SK-N-SH (cell line): ENCODE measurements at regions not wholly inside any gene's neighbourhood (a gene's known extent, or its start where the extent isn't known, plus 50 kb on each side); places are given as distances from the start of the nearest gene placed in this dataset.

Source experiments
- CTCF ChIA-PET: fragments of 300-600, 350-600 bp; formaldehyde crosslinking; extraction: SDS; loops from one replicate; lab custom pipeline; 2021; lab: Yijun Ruan, JAX
- POLR2A ChIA-PET: fragments of 350-600 bp; sonication (Branson Sonifier 250); formaldehyde crosslinking; extraction: SDS; loops from one replicate; lab custom pipeline; 2020; ENCODE audit warnings: antibody characterized with exemption, inconsistent platforms; lab: Yijun Ruan, JAX
- DNase-seq: peaks from one replicate; pipeline ENCODE4 v3.0.0; 2012
- H2AFZ ChIP-seq: fragments of 200-600 bp; sonication (generic); 2 replicates; pipeline ENCODE4 v1.8.1; 2016; ENCODE audit warnings: antibody characterized with exemption, mild to moderate bottlenecking, low read depth
- H3F3A ChIP-seq: fragments of 200-600 bp; sonication (generic); replicated peaks from 2 replicates; pipeline ENCODE3; 2016; ENCODE audit warnings: antibody characterized with exemption, mild to moderate bottlenecking; ENCODE audit not compliant: insufficient read depth
- H3K27ac ChIP-seq, 2 experiments: fragments of 200-500 bp in 1 of 2; fragments of 200-600 bp in 1 of 2; sonication (Bioruptor generic) in 1 of 2; sonication (generic), shearing (Covaris generic) in 1 of 2; 2 replicates each; pipeline versions ENCODE4 v1.5.1 to v1.6.1; 2014 to 2016; ENCODE audit warnings: low read depth in 2 of 2, inconsistent platforms in 1 of 2, low read length in 1 of 2, mild to moderate bottlenecking in 1 of 2, mixed read lengths in 1 of 2
- H3K27me3 ChIP-seq: fragments of 200-600 bp; sonication (generic), shearing (Covaris generic); 2 replicates; pipeline ENCODE4 v1.6.1; 2016; ENCODE audit warnings: mixed run types; ENCODE audit not compliant: insufficient read depth
- H3K36me3 ChIP-seq, 2 experiments: fragments of 200-500 bp in 1 of 2; fragments of 200-600 bp in 1 of 2; sonication (Bioruptor generic) in 1 of 2; sonication (generic) in 1 of 2; replicated peaks in 1 of 2; 2 replicates each; pipeline versions ENCODE3 to v1.5.1; 2014 to 2016; ENCODE audit warnings: low read length in 1 of 2, mild to moderate bottlenecking in 1 of 2; ENCODE audit not compliant: insufficient read depth in 2 of 2, control insufficient read depth in 1 of 2
- H3K4me1 ChIP-seq, 2 experiments: fragments of 200-500 bp in 1 of 2; fragments of 200-600 bp in 1 of 2; sonication (Bioruptor generic) in 1 of 2; sonication (generic), shearing (Covaris generic) in 1 of 2; 2 replicates each; pipeline versions ENCODE4 v1.5.1 to v1.6.1; 2014 to 2016; ENCODE audit warnings: low read depth in 1 of 2, low read length in 1 of 2, mixed run types in 1 of 2; ENCODE audit not compliant: insufficient read depth in 2 of 2, control insufficient read depth in 1 of 2
- H3K4me2 ChIP-seq: fragments of 200-600 bp; sonication (generic), shearing (Covaris generic); 2 replicates; pipeline ENCODE4 v1.6.1; 2017; ENCODE audit warnings: mixed run types
- H3K4me3 ChIP-seq, 2 experiments: fragments of 200-500 bp in 1 of 2; fragments of 200-600 bp in 1 of 2; sonication (Bioruptor generic) in 1 of 2; sonication (generic), shearing (Covaris generic) in 1 of 2; 2 replicates each; pipeline versions ENCODE4 v1.5.1 to v1.8.1; 2014 to 2016; ENCODE audit warnings: low read depth in 2 of 2, inconsistent platforms in 1 of 2, low read length in 1 of 2, mild to moderate bottlenecking in 1 of 2, mixed read lengths in 1 of 2, moderate library complexity in 1 of 2
- H3K79me2 ChIP-seq: fragments of 200-600 bp; sonication (generic); 2 replicates; pipeline ENCODE4 v1.8.1; 2017; ENCODE audit warnings: mild to moderate bottlenecking; ENCODE audit not compliant: insufficient read depth
- H3K9ac ChIP-seq: fragments of 200-600 bp; sonication (generic); 2 replicates; pipeline ENCODE4 v1.6.1; 2017; ENCODE audit warnings: mixed run types
- H3K9me2 ChIP-seq: fragments of 200-600 bp; sonication (generic); 2 replicates; pipeline ENCODE4 v1.6.1; 2017; ENCODE audit warnings: mixed run types
- H3K9me3 ChIP-seq: fragments of 200-600 bp; sonication (generic); 2 replicates; pipeline ENCODE4 v1.6.1; 2017; ENCODE audit warnings: mixed run types, mild to moderate bottlenecking, moderate library complexity
- H4K20me1 ChIP-seq: fragments of 200-600 bp; sonication (generic); 2 replicates; pipeline ENCODE4 v1.6.1; 2017; ENCODE audit warnings: mild to moderate bottlenecking, mixed run types; ENCODE audit not compliant: insufficient read depth
- EP300 ChIP-seq, 2 experiments: IDR thresholded peaks; 2 replicates each; pipeline versions ENCODE4 v1.4.0 to v1.6.1; 2012; ENCODE audit warnings: borderline replicate concordance in 1 of 2, low read depth in 1 of 2, low read length in 1 of 2
- FOSL2 ChIP-seq: IDR thresholded peaks from 2 replicates; pipeline ENCODE4 v1.4.0; 2012; ENCODE audit warnings: low read depth, mild to moderate bottlenecking, moderate library complexity, borderline replicate concordance
- FOXM1 ChIP-seq: IDR thresholded peaks from 2 replicates; pipeline ENCODE4 v1.4.0; 2012; ENCODE audit warnings: low read depth, mild to moderate bottlenecking
- GATA2 ChIP-seq: sonication (generic); formaldehyde crosslinking; IDR thresholded peaks from 2 replicates; pipeline ENCODE4 v1.5.0; 2020; ENCODE audit warnings: mild to moderate bottlenecking, missing genetic modification reagents
- JUND ChIP-seq: IDR thresholded peaks from 2 replicates; pipeline ENCODE4 v1.4.0; 2012
- MEF2A ChIP-seq: IDR thresholded peaks from 2 replicates; pipeline ENCODE4 v1.4.0; 2012; ENCODE audit warnings: low read depth, borderline replicate concordance
- RFX5 ChIP-seq: IDR thresholded peaks from 2 replicates; pipeline ENCODE4 v1.6.1; 2012; ENCODE audit warnings: mild to moderate bottlenecking, improper control_type of control experiment, low read length
- RXRA ChIP-seq: IDR thresholded peaks from 2 replicates; pipeline ENCODE4 v1.4.0; 2012; ENCODE audit warnings: low read depth, mild to moderate bottlenecking, borderline replicate concordance
- SMC3 ChIP-seq: IDR thresholded peaks from 2 replicates; pipeline ENCODE4 v1.6.1; 2012; ENCODE audit warnings: low read depth, low read length, improper control_type of control experiment
- TAF1 ChIP-seq: IDR thresholded peaks from 2 replicates; pipeline ENCODE4 v1.6.1; 2012; ENCODE audit warnings: low read depth, mild to moderate bottlenecking, low read length, moderate library complexity, borderline replicate concordance
- TCF12 ChIP-seq: IDR thresholded peaks from 2 replicates; pipeline ENCODE4 v1.4.0; 2012
- TEAD4 ChIP-seq: IDR thresholded peaks from 2 replicates; pipeline ENCODE4 v1.4.0; 2012; ENCODE audit warnings: mild to moderate bottlenecking, borderline replicate concordance; ENCODE audit not compliant: insufficient read depth
- WGBS: methylation state at CpG from one replicate; pipeline ENCODE4 v1.1.6; 2017; ENCODE audit warnings: low lambda C conversion rate; 5-methylcytosine and 5-hydroxymethylcytosine counted together
- TF ChIP-seq, protein P1 (sequence below): IDR thresholded peaks from 2 replicates; pipeline ENCODE4 v1.6.1; 2012; ENCODE audit warnings: mild to moderate bottlenecking, low read depth, low read length, moderate library complexity
- TF ChIP-seq, protein P2 (sequence below): IDR thresholded peaks from 2 replicates; pipeline ENCODE4; 2012
- TF ChIP-seq, protein P3 (sequence below): IDR thresholded peaks from 2 replicates; pipeline ENCODE4 v1.4.0; 2012; ENCODE audit warnings: low read depth, borderline replicate concordance
- TF ChIP-seq, protein P4 (sequence below): fragments of 200-600 bp; sonication (generic); IDR thresholded peaks from 2 replicates; pipeline ENCODE4 v1.6.1; 2017; ENCODE audit warnings: antibody characterized with exemption, mild to moderate bottlenecking, moderate library complexity

DNA sequence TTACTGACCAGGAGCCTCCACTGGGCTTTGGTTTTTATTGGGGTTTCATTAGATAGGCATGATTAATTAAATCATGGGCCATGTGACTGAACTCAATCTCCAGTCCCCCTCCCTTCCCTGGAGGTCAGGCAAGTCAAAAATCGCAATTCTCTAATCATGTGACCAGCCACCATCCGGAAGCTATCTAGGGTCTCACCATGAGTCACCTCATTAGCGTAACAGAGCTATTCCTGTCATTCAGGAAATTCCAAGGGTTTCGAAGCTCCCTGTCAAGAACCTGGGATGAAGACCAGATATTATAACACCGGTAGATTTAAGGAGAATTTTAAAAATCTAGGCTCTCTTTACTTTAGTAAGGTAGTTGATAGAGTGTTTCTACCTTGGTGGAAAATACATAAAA lies 180.3 kb upstream of the TCF4 start:
- peak; percentile 59 for TF ChIP-seq JUND
- TF ChIP-seq SMC3, result no peak
- TF ChIP-seq, protein P1, sequence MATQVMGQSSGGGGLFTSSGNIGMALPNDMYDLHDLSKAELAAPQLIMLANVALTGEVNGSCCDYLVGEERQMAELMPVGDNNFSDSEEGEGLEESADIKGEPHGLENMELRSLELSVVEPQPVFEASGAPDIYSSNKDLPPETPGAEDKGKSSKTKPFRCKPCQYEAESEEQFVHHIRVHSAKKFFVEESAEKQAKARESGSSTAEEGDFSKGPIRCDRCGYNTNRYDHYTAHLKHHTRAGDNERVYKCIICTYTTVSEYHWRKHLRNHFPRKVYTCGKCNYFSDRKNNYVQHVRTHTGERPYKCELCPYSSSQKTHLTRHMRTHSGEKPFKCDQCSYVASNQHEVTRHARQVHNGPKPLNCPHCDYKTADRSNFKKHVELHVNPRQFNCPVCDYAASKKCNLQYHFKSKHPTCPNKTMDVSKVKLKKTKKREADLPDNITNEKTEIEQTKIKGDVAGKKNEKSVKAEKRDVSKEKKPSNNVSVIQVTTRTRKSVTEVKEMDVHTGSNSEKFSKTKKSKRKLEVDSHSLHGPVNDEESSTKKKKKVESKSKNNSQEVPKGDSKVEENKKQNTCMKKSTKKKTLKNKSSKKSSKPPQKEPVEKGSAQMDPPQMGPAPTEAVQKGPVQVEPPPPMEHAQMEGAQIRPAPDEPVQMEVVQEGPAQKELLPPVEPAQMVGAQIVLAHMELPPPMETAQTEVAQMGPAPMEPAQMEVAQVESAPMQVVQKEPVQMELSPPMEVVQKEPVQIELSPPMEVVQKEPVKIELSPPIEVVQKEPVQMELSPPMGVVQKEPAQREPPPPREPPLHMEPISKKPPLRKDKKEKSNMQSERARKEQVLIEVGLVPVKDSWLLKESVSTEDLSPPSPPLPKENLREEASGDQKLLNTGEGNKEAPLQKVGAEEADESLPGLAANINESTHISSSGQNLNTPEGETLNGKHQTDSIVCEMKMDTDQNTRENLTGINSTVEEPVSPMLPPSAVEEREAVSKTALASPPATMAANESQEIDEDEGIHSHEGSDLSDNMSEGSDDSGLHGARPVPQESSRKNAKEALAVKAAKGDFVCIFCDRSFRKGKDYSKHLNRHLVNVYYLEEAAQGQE, result no peak
- TF ChIP-seq RFX5, result no peak
- TF ChIP-seq, protein P2, sequence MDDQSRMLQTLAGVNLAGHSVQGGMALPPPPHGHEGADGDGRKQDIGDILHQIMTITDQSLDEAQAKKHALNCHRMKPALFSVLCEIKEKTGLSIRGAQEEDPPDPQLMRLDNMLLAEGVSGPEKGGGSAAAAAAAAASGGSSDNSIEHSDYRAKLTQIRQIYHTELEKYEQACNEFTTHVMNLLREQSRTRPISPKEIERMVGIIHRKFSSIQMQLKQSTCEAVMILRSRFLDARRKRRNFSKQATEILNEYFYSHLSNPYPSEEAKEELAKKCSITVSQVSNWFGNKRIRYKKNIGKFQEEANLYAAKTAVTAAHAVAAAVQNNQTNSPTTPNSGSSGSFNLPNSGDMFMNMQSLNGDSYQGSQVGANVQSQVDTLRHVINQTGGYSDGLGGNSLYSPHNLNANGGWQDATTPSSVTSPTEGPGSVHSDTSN, result no peak; the same call in 1 of the 2 replicates
- TF ChIP-seq, protein P3, sequence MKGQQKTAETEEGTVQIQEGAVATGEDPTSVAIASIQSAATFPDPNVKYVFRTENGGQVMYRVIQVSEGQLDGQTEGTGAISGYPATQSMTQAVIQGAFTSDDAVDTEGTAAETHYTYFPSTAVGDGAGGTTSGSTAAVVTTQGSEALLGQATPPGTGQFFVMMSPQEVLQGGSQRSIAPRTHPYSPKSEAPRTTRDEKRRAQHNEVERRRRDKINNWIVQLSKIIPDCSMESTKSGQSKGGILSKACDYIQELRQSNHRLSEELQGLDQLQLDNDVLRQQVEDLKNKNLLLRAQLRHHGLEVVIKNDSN, result peak; percentile 74
- peak; percentile 72 for TF ChIP-seq TCF12
- TF ChIP-seq TAF1, result no peak
- peak; percentile 70; the same call in 1 of the 2 replicates for TF ChIP-seq FOSL2
- 0 out of 2 replicates have a peak, but pooled peaks have one; percentile 23 for TF ChIP-seq RXRA
- peak; percentile 63 for TF ChIP-seq MEF2A
- TF ChIP-seq FOXM1, result 0 out of 2 replicates have a peak, but pooled peaks have one; percentile 18
- peak in 1 of 2 experiments; percentile 29; a peak in 1 of 4 replicates for TF ChIP-seq EP300 (IDR thresholded peaks at IDR 0.05; ENCODE audit: borderline replicate concordance in 1 of 2, low read depth in 1 of 2, low read length in 1 of 2)
- no peak for TF ChIP-seq TEAD4
- TF ChIP-seq, protein P4, sequence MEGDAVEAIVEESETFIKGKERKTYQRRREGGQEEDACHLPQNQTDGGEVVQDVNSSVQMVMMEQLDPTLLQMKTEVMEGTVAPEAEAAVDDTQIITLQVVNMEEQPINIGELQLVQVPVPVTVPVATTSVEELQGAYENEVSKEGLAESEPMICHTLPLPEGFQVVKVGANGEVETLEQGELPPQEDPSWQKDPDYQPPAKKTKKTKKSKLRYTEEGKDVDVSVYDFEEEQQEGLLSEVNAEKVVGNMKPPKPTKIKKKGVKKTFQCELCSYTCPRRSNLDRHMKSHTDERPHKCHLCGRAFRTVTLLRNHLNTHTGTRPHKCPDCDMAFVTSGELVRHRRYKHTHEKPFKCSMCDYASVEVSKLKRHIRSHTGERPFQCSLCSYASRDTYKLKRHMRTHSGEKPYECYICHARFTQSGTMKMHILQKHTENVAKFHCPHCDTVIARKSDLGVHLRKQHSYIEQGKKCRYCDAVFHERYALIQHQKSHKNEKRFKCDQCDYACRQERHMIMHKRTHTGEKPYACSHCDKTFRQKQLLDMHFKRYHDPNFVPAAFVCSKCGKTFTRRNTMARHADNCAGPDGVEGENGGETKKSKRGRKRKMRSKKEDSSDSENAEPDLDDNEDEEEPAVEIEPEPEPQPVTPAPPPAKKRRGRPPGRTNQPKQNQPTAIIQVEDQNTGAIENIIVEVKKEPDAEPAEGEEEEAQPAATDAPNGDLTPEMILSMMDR, result no peak
- TF ChIP-seq GATA2, result no peak
- CTCF ChIA-PET, result no interaction called here

More for the DNA sequence above, 180.3 kb upstream of the TCF4 start:
- Histone ChIP-seq H4K20me1 (no peaks in the 10 kb centered on the region), H3K27me3 (no peaks in the 10 kb centered on the region), H3K9ac (no peak overlapping the region), H3K4me1 (peaks cover 12 to 14% of the 10 kb centered on the region in 2 experiments; a peak in 3 of 4 replicates), H3K9me3 (no peaks in the 10 kb centered on the region), H3K36me3 (no peaks in the 10 kb centered on the region), H2AFZ (peak overlapping the region; percentile 72; the same call in 1 of the 2 replicates), H3F3A (peaks cover 6% of the 10 kb centered on the region), H3K4me3 (no peak overlapping the region), H3K4me2 (no peak overlapping the region), H3K79me2 (no peaks in the 10 kb centered on the region), H3K9me2 (no peaks in the 10 kb centered on the region), H3K27ac (no peak overlapping the region; a peak in 1 of 4 replicates)
- 23% methylated on average over 5 of the region's 5 CpGs for WGBS
- POLR2A ChIA-PET, result no interaction called here
- no peak for DNase-seq
